ENCODE measurements at regions not wholly inside any gene's neighbourhood (a gene's known extent, or its start where the extent isn't known, plus 50 kb on each side); places are given as distances from the start of the nearest gene placed in this dataset.
A peak's percentile ranks its signal among the peaks of the same experiment; 100 is the strongest.

- Histone ChIP-seq H3K36me3 (no peaks in the 10 kb centered on the region), H3K4me1 (ENCODE audit: control insufficient read depth in 1 of 2, low read depth in 2 of 2) (no peaks in the 10 kb centered on the region), H3K4me3 (no peak overlapping the region), H3K27me3 (replicated peaks; ENCODE audit: insufficient read depth) (no peaks in the 10 kb centered on the region), H3K27ac (no peak overlapping the region), H3K9me3 (peaks cover 3% of the 10 kb centered on the region)
- no peak for TF ChIP-seq CTCF (IDR thresholded peaks at IDR 0.05)
- no peak for ATAC-seq (ENCODE audit: insufficient number of reproducible peaks, low FRiP score, low read depth)
- no peak for DNase-seq (ENCODE audit: low spot score)
Measured at GRCh38 chr5:120380644-120381043, 83.5 kb upstream of the PRR16 start.

DNA sequence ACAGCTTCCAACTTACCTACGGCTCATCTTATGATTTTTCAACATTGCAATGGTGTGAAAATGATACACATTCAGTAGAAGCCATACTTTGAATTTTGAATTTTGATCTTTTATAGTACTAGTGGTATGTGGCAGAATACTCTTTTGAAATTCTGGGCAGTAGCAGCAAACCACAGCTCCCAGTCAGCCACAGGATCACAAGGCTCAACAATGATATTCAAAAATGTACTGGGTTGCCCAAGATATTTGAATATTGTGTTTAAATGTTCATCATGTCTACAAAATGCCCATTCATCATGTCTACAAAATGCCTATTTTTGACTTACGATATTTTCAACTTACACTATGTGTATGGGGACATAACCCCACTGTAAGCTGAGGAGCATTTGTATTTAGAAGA lies 81.3 kb upstream of the PRR16 start:
- Histone ChIP-seq H3K36me3 (no peaks in the 10 kb centered on the region), H3K9me3 (peaks cover 3% of the 10 kb centered on the region), H3K27ac (no peak overlapping the region), H3K27me3 (replicated peaks; ENCODE audit: insufficient read depth) (no peaks in the 10 kb centered on the region), H3K4me1 (ENCODE audit: control insufficient read depth in 1 of 2, low read depth in 2 of 2) (peaks cover 7 to 10% of the 10 kb centered on the region in 2 donors), H3K4me3 (no peak overlapping the region)
- DNase-seq (ENCODE audit: low spot score): no peak
- ATAC-seq (ENCODE audit: insufficient number of reproducible peaks, low FRiP score, low read depth): no peak
- no peak for TF ChIP-seq CTCF (IDR thresholded peaks at IDR 0.05)

DNA sequence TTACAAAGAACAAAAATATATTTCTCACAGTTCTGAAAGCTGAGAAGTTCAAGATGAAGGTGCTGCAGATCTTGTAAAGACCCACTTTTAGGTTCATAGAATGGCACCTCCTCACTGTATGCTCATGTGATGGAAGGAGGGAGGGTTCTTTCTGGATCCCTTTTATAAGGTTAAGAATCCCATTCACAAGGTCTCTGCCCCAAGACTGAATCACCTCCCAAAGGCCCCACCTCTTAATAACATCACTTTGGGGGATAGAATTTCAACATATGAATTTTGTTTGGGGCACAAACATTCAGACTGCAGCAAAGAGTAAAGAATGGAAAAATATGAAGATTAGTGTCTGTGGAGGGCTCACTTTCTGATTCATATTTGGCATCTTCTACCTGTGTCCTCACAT lies 77.1 kb upstream of the PRR16 start:
- no peak for DNase-seq (ENCODE audit: low spot score)
- peak overlapping the region; percentile 72 to 75 for H3K27ac ChIP-seq
- no peaks in the 10 kb centered on the region for H3K27me3 ChIP-seq (replicated peaks; ENCODE audit: insufficient read depth)
- TF ChIP-seq CTCF (IDR thresholded peaks at IDR 0.05): no peak
- no peak for ATAC-seq (ENCODE audit: insufficient number of reproducible peaks, low FRiP score, low read depth)
- H3K9me3 ChIP-seq: no peaks in the 10 kb centered on the region
- H3K4me3 ChIP-seq: no peak overlapping the region
- no peaks in the 10 kb centered on the region for H3K36me3 ChIP-seq
- H3K4me1 ChIP-seq (ENCODE audit: control insufficient read depth in 1 of 2, low read depth in 2 of 2): peaks cover 19 to 20% of the 10 kb centered on the region in 2 donors

- DNase-seq (ENCODE audit: low spot score): no peak
- Histone ChIP-seq H3K9me3 (no peaks in the 10 kb centered on the region), H3K27me3 (replicated peaks; ENCODE audit: insufficient read depth) (no peaks in the 10 kb centered on the region), H3K27ac (peak overlapping the region; percentile 72 to 75), H3K36me3 (no peaks in the 10 kb centered on the region), H3K4me3 (no peak overlapping the region), H3K4me1 (ENCODE audit: control insufficient read depth in 1 of 2, low read depth in 2 of 2) (peaks cover 19 to 20% of the 10 kb centered on the region in 2 donors)
- ATAC-seq (ENCODE audit: insufficient number of reproducible peaks, low FRiP score, low read depth): peak; percentile 70
- TF ChIP-seq CTCF (IDR thresholded peaks at IDR 0.05): no peak
Measured at GRCh38 chr5:120388016-120388781, 75.9 kb upstream of the PRR16 start.

DNA sequence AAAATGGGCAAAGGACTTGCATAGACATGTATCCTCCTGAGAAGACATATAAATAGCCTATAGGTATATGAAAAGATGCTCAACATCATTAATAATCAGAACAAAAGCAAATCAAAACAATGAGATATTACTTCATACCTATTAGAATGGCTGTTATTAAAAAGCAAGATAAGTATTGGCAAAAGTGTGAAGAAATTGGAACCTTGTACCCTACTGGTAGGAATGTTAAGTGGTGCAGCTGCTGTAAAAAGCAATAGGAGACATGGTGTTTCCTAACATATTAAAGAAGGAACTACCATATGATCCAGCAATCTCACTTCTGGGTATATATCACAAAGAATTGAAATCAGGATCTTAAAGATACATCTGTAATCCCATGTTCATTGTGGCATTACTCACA lies 69.8 kb upstream of the PRR16 start:
- DNase-seq (ENCODE audit: low spot score): no peak
- H3K27me3 ChIP-seq (replicated peaks; ENCODE audit: insufficient read depth): no peaks in the 10 kb centered on the region
- TF ChIP-seq CTCF (IDR thresholded peaks at IDR 0.05): no peak
- no peak for ATAC-seq (ENCODE audit: insufficient number of reproducible peaks, low FRiP score, low read depth)
- H3K4me1 ChIP-seq (ENCODE audit: control insufficient read depth in 1 of 2, low read depth in 2 of 2): no peaks in the 10 kb centered on the region
- H3K4me3 ChIP-seq: no peak overlapping the region
- H3K9me3 ChIP-seq: no peaks in the 10 kb centered on the region
- no peak overlapping the region for H3K27ac ChIP-seq
- no peaks in the 10 kb centered on the region for H3K36me3 ChIP-seq
